ENCODE measurements at regions not wholly inside any gene's neighbourhood (a gene's known extent, or its start where the extent isn't known, plus 50 kb on each side); places are given as distances from the start of the nearest gene placed in this dataset.
"Not testable (repeated sequence)": the region's sequence is repeated elsewhere in the genome, so short reads cannot be mapped to it uniquely, and the experiment has no call there.

DNA sequence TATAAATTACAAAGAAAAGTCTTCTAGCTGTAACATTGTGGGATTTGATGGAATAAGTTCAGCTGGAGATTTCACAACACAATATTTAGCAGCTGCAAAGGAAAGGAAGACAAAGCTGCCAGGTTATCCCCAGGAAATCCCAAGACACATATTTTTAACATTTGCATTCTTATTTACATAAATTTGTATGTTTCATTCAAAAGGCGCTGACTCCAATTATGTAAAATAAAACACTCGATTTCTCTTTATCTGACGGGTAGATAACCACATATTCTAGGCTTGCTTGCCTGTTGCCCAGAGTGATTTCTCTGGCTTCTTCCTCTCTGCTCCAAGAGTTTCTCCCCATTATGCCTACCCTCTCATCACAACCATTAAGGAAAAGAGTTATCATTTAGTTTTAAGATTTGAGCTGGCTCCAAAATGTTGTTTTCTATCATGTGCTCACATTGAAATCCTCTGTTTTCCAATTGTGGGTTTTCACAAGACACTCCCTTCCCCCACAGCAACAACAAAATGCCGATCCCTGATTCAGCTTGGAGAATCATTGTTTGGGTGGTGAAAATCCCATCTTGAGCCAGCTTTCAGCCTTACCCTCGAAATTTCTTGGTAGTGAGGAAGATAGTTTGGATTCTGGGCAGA, 128.2 kb upstream of the RASGEF1B start:
- DNase-seq (ENCODE audit: insufficient read length), result no peak
- no peak for FAIRE-seq
- TF ChIP-seq POLR2AphosphoS5 (IDR thresholded peaks at IDR 0.05; ENCODE audit: low read depth, low read length) (no peak), TAF1 (IDR thresholded peaks at IDR 0.05; ENCODE audit: borderline replicate concordance, low read depth, low read length) (no peak), POLR2A (IDR thresholded peaks at IDR 0.05; ENCODE audit: low read depth, low read length) (no peak)

DNA sequence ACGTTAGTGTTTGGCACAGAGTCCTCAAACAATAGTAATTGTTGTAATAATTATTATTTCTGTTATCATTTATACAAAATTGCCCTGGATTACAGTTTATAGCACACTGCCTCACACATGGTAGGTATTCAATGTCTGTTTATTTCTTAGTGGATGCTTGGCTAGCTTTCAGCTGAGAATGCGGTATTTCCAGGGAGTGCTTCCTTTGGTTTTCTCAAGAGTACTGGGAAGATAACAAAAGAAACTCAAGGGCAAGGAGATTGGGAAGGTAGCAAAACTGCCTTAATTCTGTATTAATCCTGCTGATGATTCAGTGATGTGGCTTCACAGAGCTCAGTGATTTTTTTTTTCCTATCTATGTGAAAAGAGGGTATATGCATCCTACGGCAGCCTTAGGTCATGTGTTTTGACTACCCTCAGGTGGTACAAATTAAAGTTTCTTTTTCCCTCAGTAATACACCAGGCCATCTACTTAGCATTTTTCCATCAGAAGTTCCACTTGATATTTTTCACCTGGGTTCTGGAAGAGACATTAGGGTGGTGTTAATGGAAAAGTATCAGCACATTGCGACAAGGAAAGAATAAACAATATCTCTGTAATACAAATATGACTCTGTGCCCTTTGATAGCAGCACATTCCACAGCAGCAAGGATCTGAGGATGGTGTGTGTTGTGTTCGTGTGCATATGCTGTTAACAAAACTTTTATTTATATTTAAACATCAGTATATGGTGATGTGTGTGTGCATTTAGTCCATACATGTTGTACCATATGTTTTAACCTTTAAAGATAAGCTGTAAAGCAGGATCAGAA, 124.3 kb upstream of the RASGEF1B start:
- FAIRE-seq (no peak), DNase-seq (ENCODE audit: insufficient read length) (no peak)
- TF ChIP-seq POLR2AphosphoS5 (IDR thresholded peaks at IDR 0.05; ENCODE audit: low read depth, low read length), result no peak
- TF ChIP-seq TAF1 (IDR thresholded peaks at IDR 0.05; ENCODE audit: borderline replicate concordance, low read depth, low read length), result no peak
- no peak for TF ChIP-seq POLR2A (IDR thresholded peaks at IDR 0.05; ENCODE audit: low read depth, low read length)

DNA sequence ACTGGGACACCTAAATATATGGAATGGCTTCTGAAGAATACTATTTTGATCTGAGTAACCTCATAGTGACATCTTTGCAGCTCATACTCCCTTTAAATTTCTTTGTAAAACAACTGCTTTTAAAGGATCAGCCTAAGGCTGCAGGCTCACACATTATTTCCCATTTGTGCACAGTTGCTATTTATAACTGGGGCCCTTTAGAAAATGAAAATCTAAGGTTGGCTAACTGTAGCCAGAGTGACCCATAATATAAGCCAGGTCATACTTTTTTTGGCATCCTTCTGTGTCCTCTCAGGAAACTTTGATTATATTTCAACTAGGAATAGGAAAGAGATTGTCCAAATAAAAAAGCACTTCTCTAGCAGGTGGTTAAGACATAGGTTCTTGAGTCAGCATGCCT, 123.6 kb upstream of the RASGEF1B start:
- no peak for TF ChIP-seq POLR2A (IDR thresholded peaks at IDR 0.05; ENCODE audit: low read depth, low read length)
- TF ChIP-seq POLR2AphosphoS5 (IDR thresholded peaks at IDR 0.05; ENCODE audit: low read depth, low read length), result no peak
- TF ChIP-seq TAF1 (IDR thresholded peaks at IDR 0.05; ENCODE audit: borderline replicate concordance, low read depth, low read length), result no peak
- DNase-seq (ENCODE audit: insufficient read length) (no peak), FAIRE-seq (no peak)

GRCh38 chr4:81594490-81595159, 122.9 kb upstream of the RASGEF1B start:
- DNase-seq (ENCODE audit: insufficient read length) (no peak), FAIRE-seq (peak; percentile 9)
- no peak for TF ChIP-seq POLR2A (IDR thresholded peaks at IDR 0.05; ENCODE audit: low read depth, low read length)
- no peak for TF ChIP-seq POLR2AphosphoS5 (IDR thresholded peaks at IDR 0.05; ENCODE audit: low read depth, low read length)
- no peak for TF ChIP-seq TAF1 (IDR thresholded peaks at IDR 0.05; ENCODE audit: borderline replicate concordance, low read depth, low read length)

- FAIRE-seq, result no peak
- DNase-seq (ENCODE audit: insufficient read length), result no peak
- TF ChIP-seq POLR2AphosphoS5 (IDR thresholded peaks at IDR 0.05; ENCODE audit: low read depth, low read length), result no peak
- TF ChIP-seq TAF1 (IDR thresholded peaks at IDR 0.05; ENCODE audit: borderline replicate concordance, low read depth, low read length), result no peak
- TF ChIP-seq POLR2A (IDR thresholded peaks at IDR 0.05; ENCODE audit: low read depth, low read length), result no peak
Measured at GRCh38 chr4:81592701-81593100, 121.0 kb upstream of the RASGEF1B start.

DNA sequence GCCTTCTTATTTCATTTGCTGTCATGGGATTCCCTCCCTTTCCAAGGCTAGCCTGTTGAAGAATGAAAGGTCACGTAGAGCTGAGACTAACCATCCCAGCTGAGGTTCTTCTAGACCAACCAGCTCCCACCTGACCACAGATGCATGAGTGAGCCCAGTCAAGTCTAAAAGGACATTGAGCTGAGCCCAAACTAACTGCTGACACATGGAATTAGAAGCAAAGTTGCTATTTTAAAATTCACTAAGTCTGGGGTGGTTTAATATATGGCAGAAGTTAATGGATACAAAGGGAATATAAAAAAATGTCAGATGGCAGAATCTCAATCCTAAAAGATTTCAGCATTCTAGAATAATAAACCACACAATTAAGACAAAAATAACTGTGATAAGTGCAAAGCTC, 118.9 kb upstream of the RASGEF1B start:
- TF ChIP-seq TAF1 (IDR thresholded peaks at IDR 0.05; ENCODE audit: borderline replicate concordance, low read depth, low read length), result no peak
- no peak for TF ChIP-seq POLR2AphosphoS5 (IDR thresholded peaks at IDR 0.05; ENCODE audit: low read depth, low read length)
- no peak for TF ChIP-seq POLR2A (IDR thresholded peaks at IDR 0.05; ENCODE audit: low read depth, low read length)
- DNase-seq (ENCODE audit: insufficient read length), result no peak
- no peak for FAIRE-seq

GRCh38 chr4:81589262-81589661, 117.6 kb upstream of the RASGEF1B start:
- FAIRE-seq (no peak), DNase-seq (ENCODE audit: insufficient read length) (no peak)
- TF ChIP-seq POLR2AphosphoS5 (IDR thresholded peaks at IDR 0.05; ENCODE audit: low read depth, low read length), result no peak
- no peak for TF ChIP-seq TAF1 (IDR thresholded peaks at IDR 0.05; ENCODE audit: borderline replicate concordance, low read depth, low read length)
- TF ChIP-seq POLR2A (IDR thresholded peaks at IDR 0.05; ENCODE audit: low read depth, low read length), result no peak

GRCh38 chr4:81586706-81587105, 115.0 kb upstream of the RASGEF1B start:
- FAIRE-seq (no peak), DNase-seq (ENCODE audit: insufficient read length) (no peak)
- TF ChIP-seq POLR2A (IDR thresholded peaks at IDR 0.05; ENCODE audit: low read depth, low read length) (no peak), TAF1 (IDR thresholded peaks at IDR 0.05; ENCODE audit: borderline replicate concordance, low read depth, low read length) (no peak), POLR2AphosphoS5 (IDR thresholded peaks at IDR 0.05; ENCODE audit: low read depth, low read length) (no peak)

GRCh38 chr4:81580994-81581374, 109.3 kb upstream of the RASGEF1B start:
- FAIRE-seq; DNase-seq (ENCODE audit: insufficient read length): not testable (repeated sequence)

DNA sequence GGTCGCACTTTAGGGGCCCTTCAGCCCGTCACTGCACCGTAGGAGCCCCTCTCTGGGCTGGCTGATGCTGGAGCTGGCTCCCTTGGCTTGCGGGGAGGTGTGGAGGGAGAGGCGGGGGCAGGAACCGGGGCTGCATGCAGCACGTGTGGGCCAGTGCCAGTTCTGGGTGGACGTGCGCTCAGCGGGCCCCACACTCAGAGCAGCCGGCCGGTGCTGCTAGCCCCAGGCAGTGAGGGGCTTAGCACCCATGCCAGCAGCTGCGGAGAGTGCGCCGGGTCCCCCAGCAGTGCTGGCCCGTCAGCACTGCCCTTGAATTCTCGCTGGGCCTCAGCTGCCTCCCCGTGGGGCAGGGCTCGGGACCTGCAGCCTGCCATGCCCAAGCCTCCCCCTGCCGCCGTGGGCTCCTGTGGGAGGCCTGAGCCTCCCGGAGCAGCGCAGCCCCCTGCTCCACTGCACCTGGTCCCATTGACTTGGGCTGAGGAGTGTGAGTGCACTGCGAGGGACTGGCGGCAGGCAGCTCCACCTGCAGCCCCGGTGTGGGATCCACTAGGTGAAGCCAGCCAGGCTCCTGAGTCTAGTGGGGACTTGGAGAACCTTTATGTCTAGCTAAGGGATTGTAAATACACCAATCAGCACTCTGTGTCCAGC, 108.8 kb upstream of the RASGEF1B start:
- TF ChIP-seq POLR2AphosphoS5 (IDR thresholded peaks at IDR 0.05; ENCODE audit: low read depth, low read length) (no peak), TAF1 (IDR thresholded peaks at IDR 0.05; ENCODE audit: borderline replicate concordance, low read depth, low read length) (no peak), POLR2A (IDR thresholded peaks at IDR 0.05; ENCODE audit: low read depth, low read length) (no peak)
- FAIRE-seq, result no peak
- no peak for DNase-seq (ENCODE audit: insufficient read length)

GRCh38 chr4:81577392-81577791, 105.7 kb upstream of the RASGEF1B start:
- FAIRE-seq (no peak), DNase-seq (ENCODE audit: insufficient read length) (no peak)
- TF ChIP-seq POLR2A (IDR thresholded peaks at IDR 0.05; ENCODE audit: low read depth, low read length) (no peak), TAF1 (IDR thresholded peaks at IDR 0.05; ENCODE audit: borderline replicate concordance, low read depth, low read length) (no peak), POLR2AphosphoS5 (IDR thresholded peaks at IDR 0.05; ENCODE audit: low read depth, low read length) (no peak)
